ENCODE measurements at regions not wholly inside any gene's neighbourhood (a gene's known extent, or its start where the extent isn't known, plus 50 kb on each side); places are given as distances from the start of the nearest gene placed in this dataset.

GRCh38 chr6:141313986-141314385 is 818.7 kb upstream of the GJE1 start:
- no peak for DNase-seq (ENCODE audit: low read depth)

GRCh38 chr6:141309295-141309694 is 823.4 kb upstream of the GJE1 start:
- no peak for DNase-seq (ENCODE audit: low read depth)

GRCh38 chr6:141307309-141307998 is 825.3 kb upstream of the GJE1 start:
- no peak for DNase-seq (ENCODE audit: low read depth)

GRCh38 chr6:141303907-141304306 is 828.8 kb upstream of the GJE1 start:
- no peak for DNase-seq (ENCODE audit: low read depth)

- DNase-seq (ENCODE audit: low read depth): no peak
Measured at GRCh38 chr6:141301779-141302178, 830.9 kb upstream of the GJE1 start.

- no peak for DNase-seq (ENCODE audit: low read depth)
Measured at GRCh38 chr6:141290941-141291721, 841.6 kb upstream of the GJE1 start.

GRCh38 chr6:141288947-141289346 is 843.8 kb upstream of the GJE1 start:
- no peak for DNase-seq (ENCODE audit: low read depth)

GRCh38 chr6:141282263-141282662 is 850.5 kb upstream of the GJE1 start:
- DNase-seq (ENCODE audit: low read depth): no peak

GRCh38 chr6:141269684-141270083 is 863.0 kb upstream of the GJE1 start:
- no peak for DNase-seq (ENCODE audit: low read depth)

GRCh38 chr6:141267420-141267819 is 865.3 kb upstream of the GJE1 start:
- no peak for DNase-seq (ENCODE audit: low read depth)

- no peak for DNase-seq (ENCODE audit: low read depth)
Measured at GRCh38 chr6:141265756-141266623, 866.7 kb upstream of the GJE1 start.

- no peak for DNase-seq (ENCODE audit: low read depth)
Measured at GRCh38 chr6:141264101-141264500, 868.6 kb upstream of the GJE1 start.

GRCh38 chr6:141261672-141262060 is 871.1 kb upstream of the GJE1 start:
- DNase-seq (ENCODE audit: low read depth): no peak

- no peak for DNase-seq (ENCODE audit: low read depth)
Measured at GRCh38 chr6:141261016-141261671, 871.6 kb upstream of the GJE1 start.

- DNase-seq (ENCODE audit: low read depth): no peak
Measured at GRCh38 chr6:141260627-141261015, 872.1 kb upstream of the GJE1 start.

GRCh38 chr6:141259807-141260206 is 872.9 kb upstream of the GJE1 start:
- no peak for DNase-seq (ENCODE audit: low read depth)

- DNase-seq (ENCODE audit: low read depth): no peak
Measured at GRCh38 chr6:141259091-141259490, 873.6 kb upstream of the GJE1 start.

- DNase-seq (ENCODE audit: low read depth): no peak
Measured at GRCh38 chr6:141258516-141258915, 874.2 kb upstream of the GJE1 start.

- no peak for DNase-seq (ENCODE audit: low read depth)
Measured at GRCh38 chr6:141254336-141254735, 878.4 kb upstream of the GJE1 start.

- DNase-seq (ENCODE audit: low read depth): no peak
Measured at GRCh38 chr6:141252828-141253608, 879.7 kb upstream of the GJE1 start.

GRCh38 chr6:141251286-141251685 is 881.4 kb upstream of the GJE1 start:
- no peak for DNase-seq (ENCODE audit: low read depth)
